ENCODE measurements at regions not wholly inside any gene's neighbourhood (a gene's known extent, or its start where the extent isn't known, plus 50 kb on each side); places are given as distances from the start of the nearest gene placed in this dataset.
"Not testable (repeated sequence)": the region's sequence is repeated elsewhere in the genome, so short reads cannot be mapped to it uniquely, and the experiment has no call there.

DNA sequence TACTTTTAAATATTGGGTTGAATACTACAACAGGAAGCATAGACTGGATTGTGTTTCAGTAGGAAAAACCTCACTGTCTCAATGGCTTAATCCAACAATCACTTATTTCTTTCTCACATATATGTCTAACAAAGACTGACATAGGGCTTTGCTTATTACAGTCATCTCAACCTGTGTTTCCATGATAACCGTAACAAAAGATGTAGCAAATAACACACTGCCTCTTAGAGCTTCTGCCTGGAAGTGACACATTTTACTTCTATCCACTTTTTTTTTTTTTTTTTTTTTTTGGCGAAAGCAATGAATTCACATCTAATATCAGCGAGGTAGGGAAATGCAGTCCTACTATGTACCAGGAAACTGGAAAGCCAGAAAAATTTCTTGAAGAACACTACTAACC lies 204.9 kb upstream of the CDKN2B start:
- TF ChIP-seq POLR2A (IDR thresholded peaks at IDR 0.05) (no peak), EP300 (IDR thresholded peaks at IDR 0.05) (no peak), POLR2AphosphoS5 (IDR thresholded peaks at IDR 0.05) (no peak)
- TF ChIP-seq, protein P1, sequence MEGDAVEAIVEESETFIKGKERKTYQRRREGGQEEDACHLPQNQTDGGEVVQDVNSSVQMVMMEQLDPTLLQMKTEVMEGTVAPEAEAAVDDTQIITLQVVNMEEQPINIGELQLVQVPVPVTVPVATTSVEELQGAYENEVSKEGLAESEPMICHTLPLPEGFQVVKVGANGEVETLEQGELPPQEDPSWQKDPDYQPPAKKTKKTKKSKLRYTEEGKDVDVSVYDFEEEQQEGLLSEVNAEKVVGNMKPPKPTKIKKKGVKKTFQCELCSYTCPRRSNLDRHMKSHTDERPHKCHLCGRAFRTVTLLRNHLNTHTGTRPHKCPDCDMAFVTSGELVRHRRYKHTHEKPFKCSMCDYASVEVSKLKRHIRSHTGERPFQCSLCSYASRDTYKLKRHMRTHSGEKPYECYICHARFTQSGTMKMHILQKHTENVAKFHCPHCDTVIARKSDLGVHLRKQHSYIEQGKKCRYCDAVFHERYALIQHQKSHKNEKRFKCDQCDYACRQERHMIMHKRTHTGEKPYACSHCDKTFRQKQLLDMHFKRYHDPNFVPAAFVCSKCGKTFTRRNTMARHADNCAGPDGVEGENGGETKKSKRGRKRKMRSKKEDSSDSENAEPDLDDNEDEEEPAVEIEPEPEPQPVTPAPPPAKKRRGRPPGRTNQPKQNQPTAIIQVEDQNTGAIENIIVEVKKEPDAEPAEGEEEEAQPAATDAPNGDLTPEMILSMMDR (IDR thresholded peaks at IDR 0.05): no peak
- Histone ChIP-seq H3K9me3 (no peaks in the 10 kb centered on the region), H3K27me3 (no peaks in the 10 kb centered on the region), H3K27ac (no peak overlapping the region), H3K4me3 (no peak overlapping the region), H3K36me3 (no peaks in the 10 kb centered on the region), H3K4me1 (peaks cover 22% of the 10 kb centered on the region)
- WGBS: 95% methylated on average over 3 of the region's 3 CpGs
- DNase-seq (ENCODE audit: low spot score in 2 of 2): no peak

- H3K36me3 ChIP-seq: no peaks in the 10 kb centered on the region
- no peak for DNase-seq (ENCODE audit: low spot score in 2 of 2)
- H3K4me1 ChIP-seq: peaks cover 16% of the 10 kb centered on the region
- H3K27me3 ChIP-seq: no peaks in the 10 kb centered on the region
- WGBS: 70% methylated on average over 2 of the region's 2 CpGs
- H3K4me3 ChIP-seq: no peak overlapping the region
- no peaks in the 10 kb centered on the region for H3K9me3 ChIP-seq
- TF ChIP-seq EP300 (IDR thresholded peaks at IDR 0.05) (no peak), POLR2AphosphoS5 (IDR thresholded peaks at IDR 0.05) (no peak), POLR2A (IDR thresholded peaks at IDR 0.05) (no peak)
- TF ChIP-seq, protein P1 (IDR thresholded peaks at IDR 0.05): no peak
- no peak overlapping the region for H3K27ac ChIP-seq
Measured at GRCh38 chr9:22214497-22215031, 205.5 kb upstream of the CDKN2B start.

DNA sequence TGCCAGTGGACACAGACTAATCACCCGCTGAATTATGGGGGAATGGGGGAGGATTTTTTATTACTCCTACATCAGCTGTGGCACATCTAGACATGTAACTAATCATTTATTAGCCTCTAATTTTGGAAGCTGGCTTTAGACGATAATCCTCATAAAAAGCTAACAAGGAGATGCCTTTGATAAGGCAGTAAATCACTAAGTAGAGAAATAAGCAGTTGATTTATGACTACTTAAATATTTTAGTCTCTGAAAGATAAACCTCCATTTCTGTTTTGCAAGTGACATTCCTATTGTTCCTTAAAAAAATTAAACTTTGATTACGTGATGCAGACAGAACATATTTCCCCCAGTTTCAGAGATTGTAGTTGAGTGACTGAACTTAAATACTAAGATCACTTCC lies 206.4 kb upstream of the CDKN2B start:
- DNase-seq (ENCODE audit: low spot score in 2 of 2): no peak
- TF ChIP-seq EP300 (IDR thresholded peaks at IDR 0.05) (no peak), POLR2A (IDR thresholded peaks at IDR 0.05) (no peak), POLR2AphosphoS5 (IDR thresholded peaks at IDR 0.05) (no peak)
- H3K36me3 ChIP-seq: no peaks in the 10 kb centered on the region
- peaks cover 11% of the 10 kb centered on the region for H3K4me1 ChIP-seq
- no peaks in the 10 kb centered on the region for H3K9me3 ChIP-seq
- H3K27ac ChIP-seq: no peak overlapping the region
- no peaks in the 10 kb centered on the region for H3K27me3 ChIP-seq
- 32% methylated on average over 3 of the region's 3 CpGs for WGBS
- no peak overlapping the region for H3K4me3 ChIP-seq

GRCh38 chr9:22216730-22217172 lies 207.6 kb upstream of the CDKN2B start:
- no peaks in the 10 kb centered on the region for H3K9me3 ChIP-seq
- no peak overlapping the region for H3K27ac ChIP-seq
- H3K36me3 ChIP-seq: no peaks in the 10 kb centered on the region
- WGBS: 67% methylated on average over 7 of the region's 8 CpGs
- no peaks in the 10 kb centered on the region for H3K27me3 ChIP-seq
- no peak overlapping the region for H3K4me3 ChIP-seq
- TF ChIP-seq POLR2AphosphoS5 (IDR thresholded peaks at IDR 0.05): no peak
- TF ChIP-seq, protein P1 (IDR thresholded peaks at IDR 0.05): no peak
- no peak for TF ChIP-seq POLR2A (IDR thresholded peaks at IDR 0.05)
- TF ChIP-seq EP300 (IDR thresholded peaks at IDR 0.05): no peak
- no peak for DNase-seq (ENCODE audit: low spot score in 2 of 2)
- peaks cover 6% of the 10 kb centered on the region for H3K4me1 ChIP-seq

DNA sequence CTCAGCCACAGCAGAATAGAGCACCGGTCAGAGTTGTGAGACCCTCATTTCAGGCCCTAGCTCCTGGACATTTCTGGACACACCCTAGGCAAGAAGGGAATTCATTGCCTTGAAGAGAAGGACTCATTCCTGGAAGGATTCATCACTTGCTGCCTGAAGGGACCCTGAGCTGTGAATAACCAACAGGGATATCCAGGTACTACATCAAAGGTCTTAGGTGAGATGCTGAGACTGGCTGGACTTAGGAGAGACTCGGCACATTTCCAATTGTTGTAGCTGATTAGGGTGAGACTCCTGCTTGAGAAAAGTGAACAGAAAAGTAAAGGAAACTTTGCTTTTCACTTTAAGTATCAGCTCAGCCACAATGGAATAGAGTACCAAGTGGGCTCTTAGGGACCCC lies 208.1 kb upstream of the CDKN2B start:
- H3K27me3 ChIP-seq: no peaks in the 10 kb centered on the region
- WGBS: 85% methylated on average over 2 of the region's 2 CpGs
- no peaks in the 10 kb centered on the region for H3K36me3 ChIP-seq
- no peak for TF ChIP-seq POLR2AphosphoS5 (IDR thresholded peaks at IDR 0.05)
- no peak for TF ChIP-seq POLR2A (IDR thresholded peaks at IDR 0.05)
- no peak for TF ChIP-seq EP300 (IDR thresholded peaks at IDR 0.05)
- TF ChIP-seq, protein P1 (IDR thresholded peaks at IDR 0.05): no peak
- H3K27ac ChIP-seq: no peak overlapping the region
- DNase-seq (ENCODE audit: low spot score in 2 of 2): no peak
- H3K4me3 ChIP-seq: no peak overlapping the region
- H3K9me3 ChIP-seq: no peaks in the 10 kb centered on the region
- H3K4me1 ChIP-seq: peaks cover 6% of the 10 kb centered on the region

GRCh38 chr9:22225856-22226255 lies 216.8 kb upstream of the CDKN2B start:
- not testable (repeated sequence) for H3K9me3 ChIP-seq; H3K27me3 ChIP-seq; H3K4me1 ChIP-seq; H3K4me3 ChIP-seq; DNase-seq (ENCODE audit: low spot score in 2 of 2); H3K36me3 ChIP-seq; H3K27ac ChIP-seq
- WGBS: 96% methylated on average over 9 of the region's 9 CpGs

Measured in suprapubic skin (tissue), 4 donors.